SKM-1 treated with dmso at 0.1 percent for 144 hours (cell line): ENCODE measurements at regions not wholly inside any gene's neighbourhood (a gene's known extent, or its start where the extent isn't known, plus 50 kb on each side); places are given as distances from the start of the nearest gene placed in this dataset.

Source experiments
- DNase-seq: peaks from one replicate; lab custom pipeline; 2025; ENCODE audit not compliant: unreplicated experiment; lab: John Stamatoyannopoulos, UW

- DNase-seq: no peak
Observed at GRCh38 chr12:93011100-93011499, 82.0 kb upstream of the EEA1 start.

- no peak for DNase-seq
Observed at GRCh38 chr12:93015871-93016751, 87.0 kb upstream of the EEA1 start.

- no peak for DNase-seq
Observed at GRCh38 chr12:93016752-93017350, 87.8 kb upstream of the EEA1 start.

GRCh38 chr12:93018610-93019009 lies 89.5 kb upstream of the EEA1 start:
- no peak for DNase-seq

- DNase-seq: no peak
Observed at GRCh38 chr12:93019212-93019927, 90.3 kb upstream of the EEA1 start.

GRCh38 chr12:93019975-93020630 lies 91.0 kb upstream of the EEA1 start:
- DNase-seq: no peak

- no peak for DNase-seq
Observed at GRCh38 chr12:93020631-93021597, 91.8 kb upstream of the EEA1 start.

GRCh38 chr12:93022603-93023340 lies 93.7 kb upstream of the EEA1 start:
- no peak for DNase-seq

GRCh38 chr12:93025145-93026103 lies 96.3 kb upstream of the EEA1 start:
- DNase-seq: no peak

- no peak for DNase-seq
Observed at GRCh38 chr12:93027041-93027440, 97.9 kb upstream of the EEA1 start.

GRCh38 chr12:93029091-93029490 lies 100.0 kb upstream of the EEA1 start:
- no peak for DNase-seq

- DNase-seq: no peak
Observed at GRCh38 chr12:93031028-93031427, 101.9 kb upstream of the EEA1 start.

- DNase-seq: no peak
Observed at GRCh38 chr12:93032758-93033157, 103.7 kb upstream of the EEA1 start.

GRCh38 chr12:93033948-93034347 lies 104.9 kb upstream of the EEA1 start:
- no peak for DNase-seq

GRCh38 chr12:93039062-93039461 lies 110.0 kb upstream of the EEA1 start:
- DNase-seq: no peak

GRCh38 chr12:93039930-93040329 lies 110.8 kb upstream of the EEA1 start:
- no peak for DNase-seq

GRCh38 chr12:93040367-93040766 lies 111.3 kb upstream of the EEA1 start:
- no peak for DNase-seq

GRCh38 chr12:93041416-93041815 lies 112.3 kb upstream of the EEA1 start:
- no peak for DNase-seq
